RWPE2 (cell line): ENCODE measurements at regions not wholly inside any gene's neighbourhood (a gene's known extent, or its start where the extent isn't known, plus 50 kb on each side); places are given as distances from the start of the nearest gene placed in this dataset.

ENCODE experiments used
- ATAC-seq: fragments of 200-7000 bp; cut with Tn5 transposase; 3 replicates; pipeline ENCODE4 v1.9.1; 2021; ENCODE audit warnings: low read depth
- DNase-seq: peaks from one replicate; pipeline ENCODE4 v3.0.0-alpha.2; 2020; ENCODE audit warnings: low spot score
- H3K27ac ChIP-seq: fragments of 450-650 bp; 2 replicates; pipeline ENCODE4 v1.5.1; 2017; ENCODE audit warnings: mild to moderate bottlenecking; ENCODE audit not compliant: poor library complexity, severe bottlenecking
- H3K27me3 ChIP-seq: fragments of 250-450 bp; sonication (Bioruptor Pico); 2 replicates; pipeline ENCODE4 v1.5.1; 2021; ENCODE audit warnings: mild to moderate bottlenecking, moderate library complexity; ENCODE audit not compliant: insufficient read depth, poor library complexity, severe bottlenecking
- H3K36me3 ChIP-seq: fragments of 250-450 bp; sonication (Bioruptor Pico); 2 replicates; pipeline ENCODE4 v1.5.1; 2020; ENCODE audit warnings: low read depth, mild to moderate bottlenecking, moderate library complexity
- H3K4me1 ChIP-seq: fragments of 250-450 bp; sonication (Bioruptor Pico); 2 replicates; pipeline ENCODE4 v1.5.1; 2021; ENCODE audit warnings: mild to moderate bottlenecking, moderate library complexity; ENCODE audit not compliant: insufficient read depth, poor library complexity, severe bottlenecking
- H3K4me3 ChIP-seq: fragments of 250-450 bp; sonication (Bioruptor Pico); 2 replicates; pipeline ENCODE4 v1.5.1; 2021; ENCODE audit warnings: mild to moderate bottlenecking, moderate library complexity; ENCODE audit not compliant: severe bottlenecking
- H3K9me3 ChIP-seq: fragments of 250-450 bp; sonication (Bioruptor Pico); 2 replicates; pipeline ENCODE4 v1.5.1; 2021; ENCODE audit warnings: mild to moderate bottlenecking, moderate library complexity; ENCODE audit not compliant: severe bottlenecking
- CTCF ChIP-seq: fragments of 450-650 bp; IDR thresholded peaks from one replicate; pipeline ENCODE4 v1.5.1; 2017; ENCODE audit warnings: mild to moderate bottlenecking, moderate library complexity; ENCODE audit not compliant: poor library complexity, severe bottlenecking

GRCh38 chr5:126166368-126166767 lies 256.8 kb upstream of the GRAMD2B start:
- TF ChIP-seq CTCF, result no peak
- Histone ChIP-seq H3K27me3 (no peaks in the 10 kb centered on the region), H3K4me3 (no peak overlapping the region), H3K36me3 (no peaks in the 10 kb centered on the region), H3K27ac (no peak overlapping the region), H3K4me1 (no peaks in the 10 kb centered on the region), H3K9me3 (peaks cover 14% of the 10 kb centered on the region)
- DNase-seq, result no peak
- ATAC-seq, result no peak

- DNase-seq (no peak), ATAC-seq (no peak)
- no peaks in the 10 kb centered on the region for H3K36me3 ChIP-seq
- no peak for TF ChIP-seq CTCF
- H3K4me1 ChIP-seq, result no peaks in the 10 kb centered on the region
- no peak overlapping the region for H3K27ac ChIP-seq
- no peaks in the 10 kb centered on the region for H3K27me3 ChIP-seq
- H3K4me3 ChIP-seq, result no peak overlapping the region
- peaks cover 14% of the 10 kb centered on the region for H3K9me3 ChIP-seq
Measured at GRCh38 chr5:126168785-126169184, 254.4 kb upstream of the GRAMD2B start.

- ATAC-seq (no peak), DNase-seq (no peak)
- TF ChIP-seq CTCF, result no peak
- H3K36me3 ChIP-seq, result no peaks in the 10 kb centered on the region
- H3K4me3 ChIP-seq, result no peak overlapping the region
- H3K9me3 ChIP-seq, result peaks cover 5% of the 10 kb centered on the region
- H3K4me1 ChIP-seq, result no peaks in the 10 kb centered on the region
- no peaks in the 10 kb centered on the region for H3K27me3 ChIP-seq
- H3K27ac ChIP-seq, result no peak overlapping the region
Measured at GRCh38 chr5:126171916-126172315, 251.3 kb upstream of the GRAMD2B start.

- DNase-seq, result no peak
- Histone ChIP-seq H3K27ac (no peak overlapping the region), H3K36me3 (no peaks in the 10 kb centered on the region), H3K4me3 (no peak overlapping the region), H3K27me3 (no peaks in the 10 kb centered on the region), H3K9me3 (no peaks in the 10 kb centered on the region), H3K4me1 (no peaks in the 10 kb centered on the region)
- no peak for TF ChIP-seq CTCF
- ATAC-seq, result no peak
Measured at GRCh38 chr5:126172812-126173211, 250.4 kb upstream of the GRAMD2B start.

GRCh38 chr5:126178521-126178920 lies 244.7 kb upstream of the GRAMD2B start:
- DNase-seq (no peak), ATAC-seq (no peak)
- no peaks in the 10 kb centered on the region for H3K9me3 ChIP-seq
- no peak overlapping the region for H3K27ac ChIP-seq
- no peak overlapping the region for H3K4me3 ChIP-seq
- TF ChIP-seq CTCF, result no peak
- no peaks in the 10 kb centered on the region for H3K36me3 ChIP-seq
- H3K4me1 ChIP-seq, result no peaks in the 10 kb centered on the region
- H3K27me3 ChIP-seq, result no peaks in the 10 kb centered on the region
